ENCODE measurements at regions not wholly inside any gene's neighbourhood (a gene's known extent, or its start where the extent isn't known, plus 50 kb on each side); places are given as distances from the start of the nearest gene placed in this dataset.

DNA sequence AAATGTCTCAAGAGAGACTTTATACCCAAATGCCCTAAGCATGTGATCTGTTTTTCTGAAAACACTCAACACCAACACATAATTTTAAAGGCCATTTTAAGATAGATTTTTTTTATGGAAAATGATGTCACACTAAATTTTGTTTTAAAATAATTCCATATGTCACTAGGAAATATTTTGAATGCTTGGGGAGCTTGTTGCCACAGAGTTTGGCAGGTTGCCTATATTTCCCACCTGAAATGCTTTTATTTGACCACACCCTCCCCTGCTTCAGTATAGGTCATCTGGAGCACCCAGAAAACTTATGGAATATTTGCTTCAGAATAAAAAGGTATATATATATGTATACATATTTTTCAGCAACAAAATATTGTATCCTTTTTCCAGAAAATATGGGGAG is 180.0 kb upstream of the ANK3 start:
- no peak for DNase-seq (ENCODE audit: low spot score, unreplicated experiment)
- Mint-ChIP-seq H3K9me3 (ENCODE audit: low read depth) (peaks cover 28% of the 10 kb centered on the region), H3K27me3 (no peaks in the 10 kb centered on the region), H3K4me1 (ENCODE audit: low read depth) (peaks cover 25% of the 10 kb centered on the region), H3K4me3 (ENCODE audit: low read depth) (no peak overlapping the region), H3K27ac (no peak overlapping the region), H3K36me3 (ENCODE audit: insufficient read depth) (peaks cover 17% of the 10 kb centered on the region)
- TF ChIP-seq, protein P1, sequence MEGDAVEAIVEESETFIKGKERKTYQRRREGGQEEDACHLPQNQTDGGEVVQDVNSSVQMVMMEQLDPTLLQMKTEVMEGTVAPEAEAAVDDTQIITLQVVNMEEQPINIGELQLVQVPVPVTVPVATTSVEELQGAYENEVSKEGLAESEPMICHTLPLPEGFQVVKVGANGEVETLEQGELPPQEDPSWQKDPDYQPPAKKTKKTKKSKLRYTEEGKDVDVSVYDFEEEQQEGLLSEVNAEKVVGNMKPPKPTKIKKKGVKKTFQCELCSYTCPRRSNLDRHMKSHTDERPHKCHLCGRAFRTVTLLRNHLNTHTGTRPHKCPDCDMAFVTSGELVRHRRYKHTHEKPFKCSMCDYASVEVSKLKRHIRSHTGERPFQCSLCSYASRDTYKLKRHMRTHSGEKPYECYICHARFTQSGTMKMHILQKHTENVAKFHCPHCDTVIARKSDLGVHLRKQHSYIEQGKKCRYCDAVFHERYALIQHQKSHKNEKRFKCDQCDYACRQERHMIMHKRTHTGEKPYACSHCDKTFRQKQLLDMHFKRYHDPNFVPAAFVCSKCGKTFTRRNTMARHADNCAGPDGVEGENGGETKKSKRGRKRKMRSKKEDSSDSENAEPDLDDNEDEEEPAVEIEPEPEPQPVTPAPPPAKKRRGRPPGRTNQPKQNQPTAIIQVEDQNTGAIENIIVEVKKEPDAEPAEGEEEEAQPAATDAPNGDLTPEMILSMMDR (IDR thresholded peaks at IDR 0.05; ENCODE audit: unreplicated experiment) = no peak

DNA sequence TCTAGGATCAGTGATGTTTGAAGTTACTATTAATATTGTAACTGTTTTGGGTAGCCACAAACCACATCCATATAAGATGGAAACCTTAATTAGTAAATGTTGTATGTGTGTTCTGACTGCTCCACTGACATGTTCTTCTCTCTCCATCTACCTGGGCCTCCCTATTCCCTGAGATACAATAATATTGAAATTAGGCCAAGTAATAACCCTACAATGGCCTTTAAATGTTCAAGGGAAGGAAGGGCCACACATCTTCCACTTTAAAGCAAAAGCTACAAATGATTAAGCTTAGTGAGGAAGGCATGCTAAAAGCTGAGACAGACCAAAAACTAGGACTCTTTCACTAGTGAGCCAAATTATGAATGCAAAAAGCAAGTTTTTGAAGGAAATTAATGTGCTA is 176.4 kb upstream of the ANK3 start:
- peaks cover 28% of the 10 kb centered on the region for H3K9me3 Mint-ChIP-seq (ENCODE audit: low read depth)

DNA sequence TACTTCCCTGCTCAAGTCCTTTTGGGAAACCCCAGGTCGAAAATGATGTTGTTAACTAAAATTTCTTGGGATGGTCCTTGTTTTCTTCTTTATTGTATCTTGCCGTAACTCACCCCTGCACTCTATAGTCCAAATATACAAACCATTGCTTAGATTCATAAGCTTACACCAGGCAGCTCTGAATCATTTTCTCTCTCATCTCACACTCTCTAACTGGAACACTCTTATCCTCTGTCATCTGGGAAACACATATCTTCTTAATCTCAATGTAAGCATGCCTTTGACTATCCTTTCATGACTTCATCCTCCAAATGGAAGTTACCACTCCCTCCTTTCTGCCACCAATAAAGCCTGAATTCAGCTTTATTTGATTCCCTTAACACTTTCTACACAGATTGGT is 175.8 kb upstream of the ANK3 start:
- TF ChIP-seq, protein P1 (IDR thresholded peaks at IDR 0.05; ENCODE audit: unreplicated experiment) = no peak
- peaks cover 17% of the 10 kb centered on the region for H3K36me3 Mint-ChIP-seq (ENCODE audit: insufficient read depth)

More for the DNA sequence above, 176.4 kb upstream of the ANK3 start:
- Mint-ChIP-seq H3K36me3 (ENCODE audit: insufficient read depth) (peaks cover 17% of the 10 kb centered on the region), H3K27ac (no peak overlapping the region), H3K27me3 (no peaks in the 10 kb centered on the region), H3K4me3 (ENCODE audit: low read depth) (no peak overlapping the region), H3K4me1 (ENCODE audit: low read depth) (peaks cover 4% of the 10 kb centered on the region)
- no peak for DNase-seq (ENCODE audit: low spot score, unreplicated experiment)
- TF ChIP-seq, protein P1 (IDR thresholded peaks at IDR 0.05; ENCODE audit: unreplicated experiment) = no peak

DNA sequence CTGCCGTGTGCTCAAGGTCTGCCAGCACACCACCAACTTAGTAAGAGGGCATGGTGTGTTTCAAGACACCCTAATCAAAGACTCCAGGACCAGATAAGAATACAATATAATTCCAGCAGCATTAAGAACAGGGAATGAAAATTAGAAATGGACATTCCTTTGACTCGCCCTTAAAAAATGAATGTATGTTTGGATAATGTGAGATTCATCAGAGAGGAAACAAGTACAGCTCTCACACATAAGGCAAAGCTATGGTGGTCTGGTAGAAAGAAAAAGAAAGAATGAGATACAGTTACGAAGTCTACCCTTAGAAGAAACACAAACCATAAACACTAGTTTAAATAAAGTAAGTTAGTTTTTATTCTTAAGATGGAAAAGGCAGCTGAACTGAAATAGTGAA is 174.8 kb upstream of the ANK3 start:
- Mint-ChIP-seq H3K4me1 (ENCODE audit: low read depth) (no peaks in the 10 kb centered on the region), H3K4me3 (ENCODE audit: low read depth) (no peak overlapping the region), H3K9me3 (ENCODE audit: low read depth) (peaks cover 28% of the 10 kb centered on the region), H3K27ac (no peak overlapping the region), H3K27me3 (no peaks in the 10 kb centered on the region), H3K36me3 (ENCODE audit: insufficient read depth) (peaks cover 17% of the 10 kb centered on the region)
- no peak for DNase-seq (ENCODE audit: low spot score, unreplicated experiment)
- TF ChIP-seq, protein P1 (IDR thresholded peaks at IDR 0.05; ENCODE audit: unreplicated experiment) = no peak

More for the DNA sequence above, 175.8 kb upstream of the ANK3 start:
- no peak for DNase-seq (ENCODE audit: low spot score, unreplicated experiment)
- no peaks in the 10 kb centered on the region for H3K27me3 Mint-ChIP-seq
- peaks cover 2% of the 10 kb centered on the region for H3K4me1 Mint-ChIP-seq (ENCODE audit: low read depth)
- peaks cover 28% of the 10 kb centered on the region for H3K9me3 Mint-ChIP-seq (ENCODE audit: low read depth)
- H3K27ac Mint-ChIP-seq = no peak overlapping the region
- H3K4me3 Mint-ChIP-seq (ENCODE audit: low read depth) = no peak overlapping the region

DNA sequence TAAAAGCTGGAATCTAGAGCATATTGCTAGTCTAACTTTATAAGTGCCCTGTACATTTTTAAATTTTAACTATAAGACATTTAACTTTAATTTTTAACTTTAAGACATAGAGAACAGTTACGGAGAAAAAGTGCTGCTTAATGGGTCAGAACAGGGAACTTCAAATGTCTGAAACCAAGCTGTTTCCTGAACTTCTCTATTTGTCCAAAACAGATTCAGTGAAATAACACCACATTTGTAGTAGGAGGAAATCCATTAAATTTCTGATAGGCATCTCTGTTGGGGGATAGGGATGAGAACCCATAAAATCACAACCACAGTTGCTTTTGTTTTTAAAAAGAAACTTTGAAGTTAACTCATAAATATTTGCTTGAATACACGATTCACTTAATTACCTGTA is 170.8 kb upstream of the ANK3 start:
- Mint-ChIP-seq H3K4me1 (ENCODE audit: low read depth) (no peaks in the 10 kb centered on the region), H3K27ac (no peak overlapping the region), H3K4me3 (ENCODE audit: low read depth) (no peak overlapping the region), H3K9me3 (ENCODE audit: low read depth) (peaks cover 11% of the 10 kb centered on the region), H3K27me3 (no peaks in the 10 kb centered on the region), H3K36me3 (ENCODE audit: insufficient read depth) (peaks cover 3% of the 10 kb centered on the region)
- TF ChIP-seq, protein P1 (IDR thresholded peaks at IDR 0.05; ENCODE audit: unreplicated experiment) = no peak
- DNase-seq (ENCODE audit: low spot score, unreplicated experiment) = no peak

Data from progenitor cell of endocrine pancreas (in vitro differentiated cells).